Breast epithelium (tissue), 4 donors: ENCODE measurements at regions not wholly inside any gene's neighbourhood (a gene's known extent, or its start where the extent isn't known, plus 50 kb on each side); places are given as distances from the start of the nearest gene placed in this dataset.
"Not testable (repeated sequence)": the region's sequence is repeated elsewhere in the genome, so short reads cannot be mapped to it uniquely, and the experiment has no call there.

Source experiments
- DNase-seq, 2 donors: peaks; one replicate each; pipeline ENCODE4 v3.0.0-alpha.2; 2019; ENCODE audit warnings: low spot score in 2 of 2
- H3K27ac ChIP-seq, 2 donors: fragments of 200-600 bp; sonication (generic) in 1 of 2; one replicate each; pipeline ENCODE4 v1.5.1; 2016 to 2019; ENCODE audit warnings: mild to moderate bottlenecking in 1 of 2
- H3K27me3 ChIP-seq, 2 donors: fragments of 200-600 bp; sonication (generic) in 1 of 2; one replicate each; pipeline versions ENCODE4 v1.5.1 to v1.6.0; 2017 to 2019; ENCODE audit warnings: control low read depth in 1 of 2, mild to moderate bottlenecking in 1 of 2
- H3K36me3 ChIP-seq: fragments of 200-600 bp; one replicate; pipeline ENCODE4 v1.5.1; 2019
- H3K4me1 ChIP-seq, 2 donors: fragments of 200-600 bp; sonication (generic); one replicate each; pipeline ENCODE4 v1.5.1; 2016 to 2019; ENCODE audit warnings: control low read depth in 1 of 2
- H3K4me3 ChIP-seq, 3 donors: fragments of 200-600 bp; sonication (generic); 1 replicate in 2 of 3; 2 replicates in 1 of 3; pipeline ENCODE4 v1.5.1; 2016 to 2019; ENCODE audit warnings: mild to moderate bottlenecking in 3 of 3, moderate library complexity in 2 of 3
- H3K9me3 ChIP-seq, 2 donors: fragments of 200-600 bp; sonication (generic) in 1 of 2; one replicate each; pipeline ENCODE4 v1.5.1; 2016 to 2019; ENCODE audit warnings: control low read depth in 1 of 2
- CTCF ChIP-seq, 3 donors: fragments of 450-650 bp; IDR thresholded peaks; one replicate each; pipeline ENCODE4 v1.5.1; 2016 to 2017; ENCODE audit warnings: antibody characterized with exemption in 3 of 3, mild to moderate bottlenecking in 3 of 3, moderate library complexity in 3 of 3
- POLR2A ChIP-seq: fragments of 450-650 bp; IDR thresholded peaks from one replicate; pipeline ENCODE4 v1.6.1; 2016; ENCODE audit warnings: antibody characterized with exemption, mild to moderate bottlenecking, moderate library complexity
- POLR2AphosphoS5 ChIP-seq, 3 donors: sonication (generic); formaldehyde crosslinking; IDR thresholded peaks; one replicate each; pipeline ENCODE4 v1.6.1; 2017; ENCODE audit warnings: antibody characterized with exemption in 3 of 3
- intact Hi-C: fragments of 100-400 bp; cut with DNase I; formaldehyde crosslinking; loops from one replicate; pipeline ENCODE4 v1.15.1; 2023; ENCODE audit warnings: low total_unique reads

DNA sequence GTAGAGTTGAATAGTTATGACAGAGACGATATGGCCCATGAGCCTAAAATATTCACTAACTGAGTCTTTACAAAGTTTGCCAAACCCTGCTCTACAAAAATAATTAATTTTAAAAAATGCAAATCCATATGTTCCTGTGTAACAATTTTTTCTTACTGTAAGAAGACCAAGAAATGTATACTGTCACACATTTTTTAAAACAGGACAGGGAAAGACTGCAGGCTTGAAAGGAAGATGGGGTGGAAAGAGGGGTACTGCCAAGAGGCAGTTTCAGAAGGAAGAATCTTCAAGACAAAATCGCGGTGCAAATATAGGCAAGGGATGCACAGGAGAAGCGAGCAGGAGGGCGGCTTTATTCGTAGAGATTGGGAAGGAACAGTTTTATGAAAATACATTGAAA lies 115.7 kb upstream of the KLHL1 start:
- H3K36me3 ChIP-seq = no peaks in the 10 kb centered on the region
- no peak overlapping the region for H3K4me3 ChIP-seq
- intact Hi-C loops = no loop called here
- TF ChIP-seq POLR2A (no peak), CTCF (IDR thresholded peaks at IDR 0.05) (no peak), POLR2AphosphoS5 (IDR thresholded peaks at IDR 0.05) (no peak)
- no peaks in the 10 kb centered on the region for H3K9me3 ChIP-seq
- no peak overlapping the region for H3K27ac ChIP-seq
- H3K4me1 ChIP-seq = no peaks in the 10 kb centered on the region
- no peaks in the 10 kb centered on the region for H3K27me3 ChIP-seq
- DNase-seq = no peak

- H3K4me1 ChIP-seq = no peaks in the 10 kb centered on the region
- TF ChIP-seq CTCF (IDR thresholded peaks at IDR 0.05) = no peak
- no peaks in the 10 kb centered on the region for H3K36me3 ChIP-seq
- H3K4me3 ChIP-seq = no peak overlapping the region
- H3K9me3 ChIP-seq = no peaks in the 10 kb centered on the region
- DNase-seq = no peak
- intact Hi-C loops = no loop called here
- H3K27me3 ChIP-seq = no peaks in the 10 kb centered on the region
- H3K27ac ChIP-seq = no peak overlapping the region
These were observed 114.7 kb upstream of the KLHL1 start for GRCh38 chr13:70222926-70223325.

DNA sequence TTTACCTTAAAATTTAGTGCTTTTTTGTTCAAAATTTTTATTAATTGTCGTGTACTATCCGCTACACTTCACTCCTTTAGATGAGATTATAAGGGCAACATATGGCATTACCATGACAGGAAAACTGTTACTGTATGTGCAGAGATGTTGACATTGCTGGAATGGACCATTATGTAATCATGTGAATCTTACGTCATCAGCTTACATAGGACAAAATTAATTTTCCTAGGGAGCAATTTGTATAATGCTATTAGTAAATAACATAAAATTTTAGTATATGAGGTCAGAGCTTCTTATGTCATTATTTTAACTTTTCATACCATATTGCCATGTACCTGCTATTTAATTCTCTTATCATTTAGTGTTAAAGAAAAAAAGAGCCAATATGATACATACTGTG lies 110.4 kb upstream of the KLHL1 start:
- Histone ChIP-seq H3K9me3 (no peaks in the 10 kb centered on the region), H3K27me3 (no peaks in the 10 kb centered on the region), H3K36me3 (no peaks in the 10 kb centered on the region), H3K4me1 (no peaks in the 10 kb centered on the region), H3K27ac (no peak overlapping the region), H3K4me3 (no peak overlapping the region)
- intact Hi-C loops = no loop called here
- no peak for DNase-seq
- TF ChIP-seq CTCF (IDR thresholded peaks at IDR 0.05) (no peak), POLR2A (no peak)

DNA sequence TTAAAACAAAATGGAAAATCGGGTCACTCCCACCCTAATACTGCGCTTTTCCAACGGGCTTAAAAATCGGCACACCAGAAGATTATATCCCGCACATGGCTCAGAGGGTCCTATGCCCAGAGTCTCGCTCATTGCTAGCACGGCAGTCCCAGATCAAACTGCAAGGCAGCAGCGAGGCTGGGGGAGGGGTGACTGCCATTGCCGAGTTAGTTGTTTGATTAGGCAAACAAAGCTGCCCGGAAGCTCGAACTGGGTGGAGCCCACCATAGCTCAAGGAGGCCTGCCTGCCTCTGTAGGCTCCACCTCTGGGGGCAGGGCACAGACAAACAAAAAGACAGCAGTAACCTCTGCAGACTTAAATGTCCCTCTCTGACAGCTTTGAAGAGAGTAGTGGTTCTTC lies 100.7 kb upstream of the KLHL1 start:
- H3K9me3 ChIP-seq, H3K27me3 ChIP-seq, H3K4me1 ChIP-seq, H3K36me3 ChIP-seq, H3K27ac ChIP-seq, H3K4me3 ChIP-seq, intact Hi-C loops, DNase-seq: not testable (repeated sequence)

- intact Hi-C loops = no loop called here
- no peaks in the 10 kb centered on the region for H3K4me1 ChIP-seq
- no peaks in the 10 kb centered on the region for H3K36me3 ChIP-seq
- H3K9me3 ChIP-seq = no peaks in the 10 kb centered on the region
- TF ChIP-seq POLR2AphosphoS5 (IDR thresholded peaks at IDR 0.05) (no peak), POLR2A (no peak), CTCF (IDR thresholded peaks at IDR 0.05) (no peak)
- no peaks in the 10 kb centered on the region for H3K27me3 ChIP-seq
- H3K27ac ChIP-seq = no peak overlapping the region
- H3K4me3 ChIP-seq = no peak overlapping the region
- DNase-seq = no peak
These were observed 98.4 kb upstream of the KLHL1 start for GRCh38 chr13:70206671-70207070.

- TF ChIP-seq POLR2AphosphoS5 (IDR thresholded peaks at IDR 0.05) (no peak), POLR2A (no peak), CTCF (IDR thresholded peaks at IDR 0.05) (no peak)
- Histone ChIP-seq H3K9me3 (no peaks in the 10 kb centered on the region), H3K27ac (no peak overlapping the region), H3K4me3 (no peak overlapping the region), H3K4me1 (no peaks in the 10 kb centered on the region), H3K36me3 (no peaks in the 10 kb centered on the region), H3K27me3 (no peaks in the 10 kb centered on the region)
- intact Hi-C loops = no loop called here
- DNase-seq = no peak
These were observed 95.5 kb upstream of the KLHL1 start for GRCh38 chr13:70203661-70204229.
